Fibroblast of pulmonary artery (primary cell): ENCODE measurements at regions not wholly inside any gene's neighbourhood (a gene's known extent, or its start where the extent isn't known, plus 50 kb on each side); places are given as distances from the start of the nearest gene placed in this dataset.

ENCODE experiments used
- DNase-seq: peaks from one replicate; pipeline ENCODE4 v3.0.0-alpha.2; 2010; ENCODE audit warnings: low read depth
- H3K4me3 ChIP-seq: replicated peaks from 2 replicates; pipeline ENCODE4 v1.5.1; 2011; ENCODE audit warnings: low read depth, mild to moderate bottlenecking, control low read depth, low read length, moderate library complexity
- CTCF ChIP-seq: IDR thresholded peaks from 2 replicates; pipeline ENCODE4 v1.5.1; 2011; ENCODE audit warnings: mild to moderate bottlenecking, control low read depth, low read length, inconsistent platforms; ENCODE audit errors: missing control alignments

- no peak for DNase-seq
- no peak for TF ChIP-seq CTCF
- no peak overlapping the region for H3K4me3 ChIP-seq
Observed at GRCh38 chr20:7004801-7005200, 237.3 kb downstream of the BMP2 start.

- H3K4me3 ChIP-seq: no peak overlapping the region
- DNase-seq: no peak
- TF ChIP-seq CTCF: no peak
Observed at GRCh38 chr20:7010527-7010926, 243.0 kb downstream of the BMP2 start.

GRCh38 chr20:7015257-7015656 lies 247.8 kb downstream of the BMP2 start:
- TF ChIP-seq CTCF: no peak
- no peak overlapping the region for H3K4me3 ChIP-seq
- DNase-seq: no peak

GRCh38 chr20:7022597-7022996 lies 255.1 kb downstream of the BMP2 start:
- no peak for TF ChIP-seq CTCF
- no peak for DNase-seq
- no peak overlapping the region for H3K4me3 ChIP-seq

GRCh38 chr20:7025635-7026034 lies 258.1 kb downstream of the BMP2 start:
- TF ChIP-seq CTCF: no peak
- no peak overlapping the region for H3K4me3 ChIP-seq
- no peak for DNase-seq

GRCh38 chr20:7029019-7029418 lies 261.5 kb downstream of the BMP2 start:
- no peak for TF ChIP-seq CTCF
- H3K4me3 ChIP-seq: no peak overlapping the region
- no peak for DNase-seq

GRCh38 chr20:7031222-7031621 lies 263.7 kb downstream of the BMP2 start:
- DNase-seq: no peak
- H3K4me3 ChIP-seq: no peak overlapping the region
- TF ChIP-seq CTCF: peak; percentile 33
